HepG2 (cell line): ENCODE measurements at regions not wholly inside any gene's neighbourhood (a gene's known extent, or its start where the extent isn't known, plus 50 kb on each side); places are given as distances from the start of the nearest gene placed in this dataset.

Experiments used
- NFIC ChIP-seq: IDR thresholded peaks from 2 replicates; pipeline ENCODE4 v1.6.1; 2012; ENCODE audit warnings: mild to moderate bottlenecking, low read length, inconsistent platforms
- PAWR ChIP-seq: sonication (generic); formaldehyde crosslinking; IDR thresholded peaks from 2 replicates; pipeline ENCODE4 v1.4.0; 2020; ENCODE audit warnings: missing genetic modification reagents, mild to moderate bottlenecking, borderline replicate concordance
- ZFP91 ChIP-seq: sonication (generic); formaldehyde crosslinking; IDR thresholded peaks from 2 replicates; pipeline ENCODE4 v1.9.0; 2022; ENCODE audit warnings: missing genetic modification reagents, mild to moderate bottlenecking, borderline replicate concordance
- ZNF770 ChIP-seq: sonication (generic); formaldehyde crosslinking; IDR thresholded peaks from 2 replicates; pipeline ENCODE4 v1.5.0; 2020; ENCODE audit warnings: mild to moderate bottlenecking, missing genetic modification reagents
- ZSCAN12 ChIP-seq: sonication (generic); formaldehyde crosslinking; IDR thresholded peaks from 2 replicates; pipeline ENCODE4 v1.9.0; 2021; ENCODE audit warnings: mild to moderate bottlenecking, missing genetic modification reagents
- TF ChIP-seq, protein P1 (sequence below), 2 experiments: sonication (generic) in 1 of 2; formaldehyde crosslinking in 1 of 2; IDR thresholded peaks; 2 replicates each; pipeline versions ENCODE4 v1.5.1 to v1.6.1; 2011 to 2020; ENCODE audit warnings: borderline replicate concordance in 1 of 2, low read depth in 1 of 2, low read length in 1 of 2, mild to moderate bottlenecking in 1 of 2, missing genetic modification reagents in 1 of 2, moderate library complexity in 1 of 2
- TF ChIP-seq, protein P2 (sequence below): sonication (generic); formaldehyde crosslinking; IDR thresholded peaks from 2 replicates; pipeline ENCODE4 v1.8.1; 2022; ENCODE audit warnings: mild to moderate bottlenecking, missing genetic modification reagents
- TF ChIP-seq, protein P3 (sequence below): sonication (generic); formaldehyde crosslinking; conservative IDR thresholded peaks from 2 replicates; pipeline ENCODE4 v1.8.1; 2023; ENCODE audit warnings: missing genetic modification reagents

DNA sequence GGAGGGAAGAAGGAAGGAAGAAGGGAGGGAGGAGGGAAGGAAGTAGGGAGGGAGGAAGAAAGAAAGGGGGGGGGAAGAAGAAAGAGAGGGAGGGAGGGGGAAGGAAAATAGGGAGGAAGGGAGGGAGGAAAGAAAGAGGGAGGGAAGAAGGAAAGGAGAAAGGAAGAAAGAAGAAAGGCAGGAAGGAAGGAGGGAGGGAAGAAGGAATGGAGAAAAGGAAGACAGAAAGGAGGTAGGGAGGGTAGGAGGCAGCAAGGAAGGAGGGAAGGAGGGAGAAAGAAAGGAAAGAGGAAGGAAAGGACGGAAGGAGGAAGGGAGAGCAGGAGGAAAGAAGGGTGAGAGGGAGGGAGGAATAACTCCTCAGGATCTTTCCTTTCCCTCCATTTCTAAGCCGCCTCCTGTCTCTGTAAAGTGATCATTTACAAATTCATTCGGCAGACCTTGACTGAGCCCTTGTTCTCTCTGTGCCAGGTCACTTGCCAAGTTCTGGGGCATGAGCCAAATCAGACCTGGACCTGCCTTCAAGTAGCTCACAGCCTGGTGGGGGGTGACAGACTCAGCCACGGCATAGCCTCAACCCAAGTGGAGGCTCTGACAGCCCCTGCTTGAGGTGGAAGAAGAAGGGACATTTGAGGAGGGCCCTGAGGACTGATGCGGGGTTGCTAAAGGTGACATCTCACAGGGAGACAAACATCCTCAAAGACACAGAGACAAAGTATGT, 69.0 kb upstream of the HRH2 start (continued):
- TF ChIP-seq ZFP91 (CRISPR knock-in tag) (no peak), ZSCAN12 (no peak), ZNF770 (no peak), NFIC (no peak), PAWR (CRISPR knock-in tag) (no peak)
- TF ChIP-seq, protein P1, sequence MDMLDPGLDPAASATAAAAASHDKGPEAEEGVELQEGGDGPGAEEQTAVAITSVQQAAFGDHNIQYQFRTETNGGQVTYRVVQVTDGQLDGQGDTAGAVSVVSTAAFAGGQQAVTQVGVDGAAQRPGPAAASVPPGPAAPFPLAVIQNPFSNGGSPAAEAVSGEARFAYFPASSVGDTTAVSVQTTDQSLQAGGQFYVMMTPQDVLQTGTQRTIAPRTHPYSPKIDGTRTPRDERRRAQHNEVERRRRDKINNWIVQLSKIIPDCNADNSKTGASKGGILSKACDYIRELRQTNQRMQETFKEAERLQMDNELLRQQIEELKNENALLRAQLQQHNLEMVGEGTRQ (IDR thresholded peaks at IDR 0.05; ENCODE audit: low read depth, low read length) = no peak
- TF ChIP-seq, protein P1 (CRISPR knock-in tag; IDR thresholded peaks at IDR 0.05; ENCODE audit: borderline replicate concordance) = no peak
- TF ChIP-seq, protein P2, sequence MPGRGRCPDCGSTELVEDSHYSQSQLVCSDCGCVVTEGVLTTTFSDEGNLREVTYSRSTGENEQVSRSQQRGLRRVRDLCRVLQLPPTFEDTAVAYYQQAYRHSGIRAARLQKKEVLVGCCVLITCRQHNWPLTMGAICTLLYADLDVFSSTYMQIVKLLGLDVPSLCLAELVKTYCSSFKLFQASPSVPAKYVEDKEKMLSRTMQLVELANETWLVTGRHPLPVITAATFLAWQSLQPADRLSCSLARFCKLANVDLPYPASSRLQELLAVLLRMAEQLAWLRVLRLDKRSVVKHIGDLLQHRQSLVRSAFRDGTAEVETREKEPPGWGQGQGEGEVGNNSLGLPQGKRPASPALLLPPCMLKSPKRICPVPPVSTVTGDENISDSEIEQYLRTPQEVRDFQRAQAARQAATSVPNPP (CRISPR knock-in tag) = no peak
- TF ChIP-seq, protein P3, sequence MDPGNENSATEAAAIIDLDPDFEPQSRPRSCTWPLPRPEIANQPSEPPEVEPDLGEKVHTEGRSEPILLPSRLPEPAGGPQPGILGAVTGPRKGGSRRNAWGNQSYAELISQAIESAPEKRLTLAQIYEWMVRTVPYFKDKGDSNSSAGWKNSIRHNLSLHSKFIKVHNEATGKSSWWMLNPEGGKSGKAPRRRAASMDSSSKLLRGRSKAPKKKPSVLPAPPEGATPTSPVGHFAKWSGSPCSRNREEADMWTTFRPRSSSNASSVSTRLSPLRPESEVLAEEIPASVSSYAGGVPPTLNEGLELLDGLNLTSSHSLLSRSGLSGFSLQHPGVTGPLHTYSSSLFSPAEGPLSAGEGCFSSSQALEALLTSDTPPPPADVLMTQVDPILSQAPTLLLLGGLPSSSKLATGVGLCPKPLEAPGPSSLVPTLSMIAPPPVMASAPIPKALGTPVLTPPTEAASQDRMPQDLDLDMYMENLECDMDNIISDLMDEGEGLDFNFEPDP (CRISPR knock-in tag) = no peak
- TF ChIP-seq, all 625 proteins: peak for 0
